T-helper 1 cell treated with Interleukin-12 subunit alpha and Interleukin-12 subunit beta and Interleukin-4 antibody, amounts not matched to agents 30 μg/mL and 1 μg/mL, for 36 hours (primary cell): ENCODE measurements at regions not wholly inside any gene's neighbourhood (a gene's known extent, or its start where the extent isn't known, plus 50 kb on each side); places are given as distances from the start of the nearest gene placed in this dataset.
"Not testable (repeated sequence)": the region's sequence is repeated elsewhere in the genome, so short reads cannot be mapped to it uniquely, and the experiment has no call there.

Experiments
- H3K27ac Mint-ChIP-seq: one replicate; pipeline ENCODE4 v1.8.0; 2021; ENCODE audit warnings: mild to moderate bottlenecking, mixed read lengths
- H3K27me3 Mint-ChIP-seq: one replicate; pipeline ENCODE4 v1.8.0; 2021; ENCODE audit warnings: low read depth, mixed read lengths
- H3K36me3 Mint-ChIP-seq: one replicate; pipeline ENCODE4 v1.8.0; 2021; ENCODE audit warnings: low read depth, mixed read lengths
- H3K4me1 Mint-ChIP-seq: one replicate; pipeline ENCODE4 v1.8.0; 2021; ENCODE audit warnings: low read depth, mixed read lengths
- H3K4me3 Mint-ChIP-seq: one replicate; pipeline ENCODE4 v1.8.0; 2021; ENCODE audit warnings: mild to moderate bottlenecking, moderate library complexity, mixed read lengths
- H3K9me3 Mint-ChIP-seq: one replicate; pipeline ENCODE4 v1.8.0; 2021; ENCODE audit warnings: mixed read lengths

DNA sequence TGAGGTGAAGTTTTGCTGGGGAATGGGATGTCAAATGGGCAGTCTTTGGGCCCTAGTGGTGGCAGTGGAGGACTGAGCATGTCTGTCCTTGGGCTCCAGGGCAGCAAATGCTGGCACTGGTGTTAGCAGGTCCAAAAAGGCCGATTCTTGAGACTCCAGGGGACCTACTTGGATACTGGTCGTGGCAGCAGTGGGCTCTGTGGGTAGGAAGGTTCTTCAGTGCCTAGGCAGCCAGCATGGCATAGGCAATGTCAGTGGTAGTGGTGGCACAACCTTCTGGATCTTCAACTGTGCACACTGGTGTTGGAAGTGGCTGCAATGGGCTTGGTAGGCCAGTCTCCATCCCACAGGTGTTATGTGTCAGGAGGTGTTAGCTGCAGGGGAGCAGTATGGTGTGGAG lies 334.7 kb upstream of the KITLG start:
- H3K4me3 Mint-ChIP-seq, result no peak overlapping the region
- H3K36me3 Mint-ChIP-seq, result no peaks in the 10 kb centered on the region
- H3K9me3 Mint-ChIP-seq, result peaks cover 13% of the 10 kb centered on the region
- H3K4me1 Mint-ChIP-seq, result no peaks in the 10 kb centered on the region
- no peaks in the 10 kb centered on the region for H3K27me3 Mint-ChIP-seq
- no peak overlapping the region for H3K27ac Mint-ChIP-seq

DNA sequence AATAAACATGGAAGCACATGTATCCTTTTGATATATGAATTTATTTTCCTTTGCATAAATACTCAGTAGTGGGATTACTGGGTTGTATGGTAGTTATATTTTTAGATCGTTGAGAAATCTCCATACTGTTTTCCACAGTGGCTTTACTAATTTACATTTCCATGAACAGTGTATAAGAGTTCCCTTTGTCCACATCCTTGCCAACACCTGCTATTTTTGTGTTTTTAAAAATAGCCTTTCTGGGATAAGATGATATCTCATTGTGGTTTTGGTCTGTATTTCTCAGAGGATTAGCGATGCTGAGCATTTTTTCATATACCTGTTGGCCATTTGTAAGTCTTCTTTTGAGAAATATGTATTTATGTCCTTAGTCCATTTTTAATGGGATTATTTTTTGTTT lies 329.2 kb upstream of the KITLG start:
- Mint-ChIP-seq H3K27ac (no peak overlapping the region), H3K9me3 (peaks cover 6% of the 10 kb centered on the region)

DNA sequence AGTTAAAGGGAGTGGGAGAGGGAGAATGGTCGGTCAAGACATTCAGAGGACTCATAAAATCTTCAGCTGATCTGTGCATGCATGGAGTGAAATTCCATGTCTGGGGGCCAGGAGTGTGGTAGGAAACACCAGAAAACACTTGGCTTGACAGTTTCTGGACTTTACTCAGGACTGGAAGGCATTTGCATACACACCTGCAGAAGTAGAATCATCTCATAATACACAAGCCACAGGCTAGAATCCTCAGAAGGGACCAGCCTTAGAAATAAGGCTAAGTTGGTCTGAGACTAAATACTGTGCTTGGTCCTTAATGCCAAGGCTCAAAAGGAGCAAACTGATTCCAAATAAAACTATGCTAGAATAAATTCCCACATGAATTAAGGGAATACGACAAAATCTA lies 328.1 kb upstream of the KITLG start:
- no peaks in the 10 kb centered on the region for H3K27me3 Mint-ChIP-seq
- H3K4me1 Mint-ChIP-seq, result no peaks in the 10 kb centered on the region
- no peaks in the 10 kb centered on the region for H3K9me3 Mint-ChIP-seq
- H3K36me3 Mint-ChIP-seq, result no peaks in the 10 kb centered on the region
- no peak overlapping the region for H3K4me3 Mint-ChIP-seq
- H3K27ac Mint-ChIP-seq, result no peak overlapping the region

More for the DNA sequence above, 329.2 kb upstream of the KITLG start:
- H3K4me3 Mint-ChIP-seq, result no peak overlapping the region
- no peaks in the 10 kb centered on the region for H3K27me3 Mint-ChIP-seq
- no peaks in the 10 kb centered on the region for H3K36me3 Mint-ChIP-seq
- H3K4me1 Mint-ChIP-seq, result no peaks in the 10 kb centered on the region

DNA sequence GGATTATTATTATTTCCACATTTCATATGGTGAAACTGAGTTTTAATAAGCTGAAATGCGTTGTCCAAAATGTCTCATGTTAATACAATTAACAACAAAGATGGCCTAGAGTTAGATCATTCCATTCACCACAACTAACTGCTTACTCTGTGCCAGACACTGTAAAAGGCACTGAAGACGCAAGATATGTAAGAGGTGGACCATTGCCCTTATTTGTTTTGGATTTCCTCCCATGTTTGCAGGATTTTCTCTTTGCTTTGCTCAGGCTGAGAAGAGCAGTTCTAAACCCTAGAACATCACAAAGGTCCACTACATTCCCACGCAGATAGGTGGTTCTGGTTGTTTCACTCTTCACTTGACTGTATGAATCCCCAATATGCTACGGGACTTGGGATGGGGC lies 324.4 kb upstream of the KITLG start:
- Mint-ChIP-seq H3K4me1 (no peaks in the 10 kb centered on the region), H3K27me3 (no peaks in the 10 kb centered on the region), H3K27ac (no peak overlapping the region), H3K4me3 (no peak overlapping the region), H3K9me3 (no peaks in the 10 kb centered on the region), H3K36me3 (no peaks in the 10 kb centered on the region)

DNA sequence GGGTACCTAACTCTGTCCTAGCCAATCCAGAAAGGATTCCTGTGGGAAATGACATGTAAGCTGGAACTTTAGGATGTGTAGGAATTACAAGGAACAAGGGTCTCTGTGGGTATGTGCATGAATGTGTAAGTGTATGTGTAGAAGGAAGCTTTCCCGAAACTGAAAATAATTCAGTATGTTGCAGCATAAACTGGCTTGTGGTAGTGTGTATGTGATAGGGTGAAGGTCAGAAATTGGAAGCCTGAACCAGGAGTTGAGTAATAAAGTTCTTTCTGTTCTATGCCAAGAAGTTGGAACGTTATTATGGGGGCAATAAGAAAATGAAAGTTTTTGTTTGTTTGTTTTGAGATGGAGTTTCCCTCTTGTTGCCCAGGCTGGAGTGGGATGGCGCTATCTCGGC lies 323.1 kb upstream of the KITLG start:
- no peak overlapping the region for H3K27ac Mint-ChIP-seq
- no peak overlapping the region for H3K4me3 Mint-ChIP-seq
- H3K27me3 Mint-ChIP-seq, result no peaks in the 10 kb centered on the region
- H3K36me3 Mint-ChIP-seq, result no peaks in the 10 kb centered on the region
- no peaks in the 10 kb centered on the region for H3K4me1 Mint-ChIP-seq
- H3K9me3 Mint-ChIP-seq, result no peaks in the 10 kb centered on the region

DNA sequence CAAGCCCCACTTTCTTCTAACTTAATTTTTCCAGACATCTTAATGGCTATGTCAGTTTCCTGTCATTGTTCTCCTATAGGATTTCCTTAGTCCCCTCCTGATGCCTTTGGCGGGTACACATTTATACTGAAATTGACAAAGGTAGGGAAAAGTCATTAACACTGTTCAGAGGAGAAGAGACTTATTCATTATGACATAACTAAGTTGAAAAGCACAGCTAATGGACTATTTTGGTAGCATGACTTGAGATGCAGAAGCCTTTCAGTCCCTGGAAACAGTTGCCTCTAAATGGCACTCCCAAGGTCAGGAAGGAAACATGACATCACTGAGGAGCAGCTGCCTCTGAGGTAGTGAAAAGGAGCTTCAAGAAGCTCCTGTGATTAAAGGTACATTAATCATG lies 317.5 kb upstream of the KITLG start:
- Mint-ChIP-seq H3K9me3 (no peaks in the 10 kb centered on the region), H3K4me3 (no peak overlapping the region), H3K27ac (no peak overlapping the region)

DNA sequence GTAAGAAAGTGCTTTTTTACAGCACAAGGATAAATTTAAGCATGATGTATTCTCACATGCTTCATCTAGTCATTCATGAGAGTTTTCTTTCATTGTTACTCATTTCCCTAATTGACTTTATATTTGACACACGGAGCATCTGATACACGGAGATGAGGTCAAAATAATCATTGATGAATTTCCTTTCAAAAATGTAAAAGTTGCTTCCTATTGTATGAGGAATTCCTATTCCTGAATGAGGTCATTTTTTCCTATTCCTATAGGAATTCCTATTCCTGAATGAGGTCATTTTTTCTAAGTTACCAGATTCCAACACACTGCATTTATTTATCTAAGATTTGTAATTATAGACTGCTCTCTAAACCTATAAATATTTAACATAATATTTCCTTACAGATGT lies 316.7 kb upstream of the KITLG start:
- Mint-ChIP-seq H3K9me3 (no peaks in the 10 kb centered on the region), H3K4me3 (no peak overlapping the region), H3K27ac (no peak overlapping the region), H3K36me3 (no peaks in the 10 kb centered on the region), H3K4me1 (no peaks in the 10 kb centered on the region), H3K27me3 (no peaks in the 10 kb centered on the region)

More for the DNA sequence above, 317.5 kb upstream of the KITLG start:
- H3K27me3 Mint-ChIP-seq, result no peaks in the 10 kb centered on the region
- H3K4me1 Mint-ChIP-seq, result no peaks in the 10 kb centered on the region
- H3K36me3 Mint-ChIP-seq, result no peaks in the 10 kb centered on the region

DNA sequence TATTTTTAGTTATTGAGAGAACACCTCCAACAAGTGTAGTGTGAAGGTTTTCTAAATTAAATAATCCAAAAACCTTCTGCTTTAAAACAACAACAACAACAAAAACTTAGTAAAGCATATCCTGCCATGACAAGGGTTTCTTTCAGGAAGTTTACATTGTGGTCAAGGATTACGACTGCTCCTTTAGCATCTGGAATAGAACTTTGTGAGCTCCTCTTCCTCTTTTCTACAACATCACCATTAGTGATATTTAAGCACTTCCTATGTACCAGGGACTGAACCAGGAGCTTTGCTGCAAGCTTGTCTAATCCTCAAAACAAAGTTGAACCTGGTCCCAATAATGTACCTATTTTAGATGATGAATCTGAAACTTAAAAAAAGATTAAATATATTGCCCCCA lies 315.4 kb upstream of the KITLG start:
- no peaks in the 10 kb centered on the region for H3K4me1 Mint-ChIP-seq
- H3K9me3 Mint-ChIP-seq, result no peaks in the 10 kb centered on the region
- H3K36me3 Mint-ChIP-seq, result no peaks in the 10 kb centered on the region
- H3K4me3 Mint-ChIP-seq, result no peak overlapping the region
- H3K27me3 Mint-ChIP-seq, result no peaks in the 10 kb centered on the region
- H3K27ac Mint-ChIP-seq, result no peak overlapping the region

DNA sequence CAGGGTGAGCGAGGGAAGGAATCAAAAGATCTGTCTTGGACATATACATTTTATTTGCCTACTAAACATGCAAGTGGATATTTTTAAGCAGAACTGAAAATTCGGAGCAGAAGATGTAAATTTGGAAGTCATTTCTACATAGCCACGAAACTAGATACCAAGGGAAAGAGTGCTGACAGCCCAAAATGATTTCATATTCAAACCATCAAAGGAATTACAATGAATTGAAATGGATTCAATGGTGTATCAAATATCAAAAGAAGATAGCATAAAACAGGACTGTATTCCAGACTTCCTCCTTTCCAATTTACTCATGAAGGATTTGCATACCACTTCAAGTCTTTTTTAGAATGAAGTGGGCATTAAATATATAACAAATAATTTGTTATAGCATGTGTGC lies 313.5 kb upstream of the KITLG start:
- H3K27me3 Mint-ChIP-seq, result no peaks in the 10 kb centered on the region
- H3K4me3 Mint-ChIP-seq, result no peak overlapping the region
- H3K9me3 Mint-ChIP-seq, result no peaks in the 10 kb centered on the region
- H3K36me3 Mint-ChIP-seq, result no peaks in the 10 kb centered on the region
- no peak overlapping the region for H3K27ac Mint-ChIP-seq
- no peaks in the 10 kb centered on the region for H3K4me1 Mint-ChIP-seq

DNA sequence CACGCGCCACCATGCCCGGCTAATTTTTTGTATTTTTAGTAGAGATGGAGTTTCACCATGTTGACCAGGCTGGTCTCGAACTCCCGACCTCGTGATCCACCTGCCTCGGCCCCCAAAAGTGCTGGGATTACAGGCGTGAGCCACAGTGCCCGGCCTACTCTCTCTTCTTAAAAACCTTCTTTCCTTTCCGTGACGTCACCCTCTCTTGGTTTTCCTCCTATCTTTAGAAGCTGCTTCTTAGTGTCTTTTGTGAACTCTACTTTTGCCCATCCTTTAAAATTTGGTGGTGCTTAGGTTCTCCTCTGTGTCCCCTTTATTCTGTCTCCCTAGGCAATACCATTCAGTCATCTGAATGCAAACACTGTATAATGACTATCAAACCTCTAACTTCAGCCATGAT lies 311.2 kb upstream of the KITLG start:
- not testable (repeated sequence) for H3K27me3 Mint-ChIP-seq, H3K9me3 Mint-ChIP-seq, H3K27ac Mint-ChIP-seq, H3K4me3 Mint-ChIP-seq, H3K4me1 Mint-ChIP-seq, H3K36me3 Mint-ChIP-seq

DNA sequence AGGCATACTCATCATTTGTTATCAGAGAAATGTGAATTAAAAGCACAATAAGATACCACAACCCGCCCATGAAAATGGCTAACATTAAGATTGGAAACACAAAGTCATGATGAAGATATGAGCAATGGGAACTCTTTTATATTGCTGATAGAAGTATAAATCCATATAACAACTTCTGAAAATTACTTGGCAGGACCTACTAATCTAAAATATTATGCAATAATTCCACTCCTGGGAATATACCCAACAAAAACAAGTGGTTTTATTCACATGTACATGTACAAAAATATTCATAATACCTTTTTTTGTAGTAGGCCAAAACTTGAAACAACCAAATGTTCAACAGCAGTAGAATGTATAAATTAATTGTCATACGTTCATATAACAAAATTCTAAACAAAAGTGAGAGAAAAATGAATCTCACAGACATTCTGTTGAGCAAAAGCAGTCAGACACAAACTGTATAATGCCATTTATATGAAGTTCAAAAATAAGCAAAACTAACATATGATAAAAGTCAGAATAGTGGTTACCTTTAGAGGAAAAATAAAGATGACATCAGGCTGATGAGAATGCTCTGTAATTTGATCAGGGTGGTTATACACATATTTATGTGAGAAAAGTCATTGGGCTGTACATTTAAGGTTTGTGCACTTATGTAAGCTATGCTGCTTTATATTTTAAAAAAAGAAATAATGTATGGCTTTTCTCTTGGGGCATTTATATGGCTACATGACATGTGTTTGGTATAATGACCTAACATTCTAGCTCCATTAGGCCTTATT lies 309.2 kb upstream of the KITLG start:
- H3K4me1 Mint-ChIP-seq, result no peaks in the 10 kb centered on the region
- no peak overlapping the region for H3K27ac Mint-ChIP-seq
- H3K4me3 Mint-ChIP-seq, result no peak overlapping the region
- H3K36me3 Mint-ChIP-seq, result no peaks in the 10 kb centered on the region
- H3K27me3 Mint-ChIP-seq, result no peaks in the 10 kb centered on the region
- H3K9me3 Mint-ChIP-seq, result no peaks in the 10 kb centered on the region

DNA sequence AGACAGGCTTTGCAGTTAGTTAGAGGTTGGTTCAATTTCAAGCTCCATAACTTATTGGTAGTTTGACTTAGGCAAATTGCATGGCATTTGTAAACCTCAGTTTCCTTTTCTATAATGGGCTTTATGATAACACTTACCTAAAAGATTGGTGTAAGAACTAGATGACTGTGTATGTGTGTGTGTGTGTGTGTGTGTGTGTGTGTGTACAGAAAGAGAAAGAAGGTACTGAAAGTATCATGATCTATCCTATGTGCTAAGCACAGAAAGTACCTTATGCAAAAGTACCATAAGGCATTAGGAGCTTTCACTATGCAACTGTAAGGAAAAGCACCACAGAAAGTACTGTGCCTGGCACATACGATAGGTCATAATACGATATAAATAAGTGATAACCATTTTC lies 304.3 kb upstream of the KITLG start:
- Mint-ChIP-seq H3K27ac (no peak overlapping the region), H3K9me3 (no peaks in the 10 kb centered on the region), H3K27me3 (no peaks in the 10 kb centered on the region), H3K4me1 (no peaks in the 10 kb centered on the region), H3K4me3 (no peak overlapping the region), H3K36me3 (no peaks in the 10 kb centered on the region)

DNA sequence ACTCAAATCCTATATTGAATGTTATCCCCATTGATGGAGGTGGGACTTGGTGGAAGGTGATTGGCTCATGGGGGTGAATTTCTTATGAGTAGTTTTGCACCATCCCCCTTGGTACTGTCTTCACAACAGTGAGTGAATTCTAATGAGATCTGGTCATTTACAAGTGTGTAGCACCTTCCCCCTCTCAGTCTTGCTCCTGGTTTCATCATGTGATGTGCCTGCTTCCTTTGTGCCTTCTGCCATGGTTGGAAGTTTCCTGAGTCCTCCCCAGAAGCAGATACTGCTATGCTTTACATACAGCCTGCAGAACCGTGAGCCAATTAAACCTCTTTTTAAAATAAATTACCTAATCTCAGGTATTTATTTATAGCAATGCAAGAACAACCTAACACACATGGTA lies 302.4 kb upstream of the KITLG start:
- Mint-ChIP-seq H3K4me3 (no peak overlapping the region), H3K9me3 (no peaks in the 10 kb centered on the region), H3K4me1 (no peaks in the 10 kb centered on the region), H3K36me3 (no peaks in the 10 kb centered on the region), H3K27ac (no peak overlapping the region), H3K27me3 (no peaks in the 10 kb centered on the region)

DNA sequence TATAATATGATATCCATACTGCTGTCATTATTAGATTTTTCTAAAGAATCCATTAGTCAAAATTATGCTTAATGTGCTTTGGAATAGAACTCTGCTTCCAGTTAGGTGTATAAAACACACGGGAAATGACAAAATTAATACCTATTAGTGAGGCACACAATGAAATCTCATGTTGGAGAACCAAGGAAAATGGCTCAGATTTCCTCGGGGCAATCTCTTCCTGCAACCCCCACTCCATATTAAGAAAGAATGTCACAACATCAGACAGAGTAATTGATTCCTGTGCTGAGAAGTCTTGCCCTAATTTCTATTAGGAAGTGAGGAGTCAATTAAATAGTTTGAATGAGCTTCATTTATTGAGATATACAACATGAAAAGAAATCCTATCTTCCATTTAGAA lies 299.8 kb upstream of the KITLG start:
- no peaks in the 10 kb centered on the region for H3K36me3 Mint-ChIP-seq
- H3K27ac Mint-ChIP-seq, result no peak overlapping the region
- H3K4me1 Mint-ChIP-seq, result no peaks in the 10 kb centered on the region
- H3K27me3 Mint-ChIP-seq, result no peaks in the 10 kb centered on the region
- H3K9me3 Mint-ChIP-seq, result no peaks in the 10 kb centered on the region
- H3K4me3 Mint-ChIP-seq, result no peak overlapping the region

DNA sequence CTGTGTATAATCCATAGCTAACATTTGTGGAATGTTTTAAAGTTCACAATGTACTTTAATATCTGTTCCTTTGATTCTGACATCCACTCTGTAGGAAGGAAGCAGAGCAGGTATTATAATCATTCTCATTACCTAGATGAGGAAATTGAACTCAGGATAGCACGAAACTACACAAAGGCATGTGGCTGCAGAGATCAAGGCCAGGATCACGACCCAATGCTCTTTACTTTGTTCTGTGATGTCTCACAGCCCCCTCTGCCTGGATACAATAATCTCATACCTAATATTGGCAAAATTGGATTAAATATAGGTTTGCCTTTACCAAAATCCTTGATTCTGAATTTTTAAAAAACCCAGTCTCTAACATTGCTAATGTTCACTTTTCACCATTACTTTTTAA lies 298.0 kb upstream of the KITLG start:
- Mint-ChIP-seq H3K36me3 (no peaks in the 10 kb centered on the region), H3K4me3 (no peak overlapping the region), H3K27ac (no peak overlapping the region), H3K27me3 (no peaks in the 10 kb centered on the region), H3K4me1 (no peaks in the 10 kb centered on the region), H3K9me3 (no peaks in the 10 kb centered on the region)

DNA sequence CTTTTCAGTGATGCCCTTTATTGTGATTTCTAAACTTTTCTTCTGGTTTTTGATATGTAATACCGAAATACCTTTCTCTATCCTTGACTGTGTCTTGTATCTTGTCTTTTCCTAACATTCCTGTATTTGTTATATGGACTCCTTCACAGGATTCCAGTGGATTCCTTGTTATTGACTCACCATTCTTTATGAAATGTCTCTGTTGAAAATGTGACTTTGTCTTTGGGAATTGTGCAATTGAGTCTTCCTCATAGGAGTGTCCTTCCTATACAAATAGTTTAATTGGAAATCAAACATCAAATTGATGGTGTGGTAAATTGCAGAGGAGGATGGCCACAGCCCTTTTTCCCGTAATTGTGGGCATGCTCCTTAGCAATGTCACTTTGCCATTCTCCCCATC lies 296.6 kb upstream of the KITLG start:
- Mint-ChIP-seq H3K4me1 (no peaks in the 10 kb centered on the region), H3K4me3 (no peak overlapping the region), H3K27me3 (no peaks in the 10 kb centered on the region), H3K9me3 (no peaks in the 10 kb centered on the region), H3K36me3 (no peaks in the 10 kb centered on the region), H3K27ac (no peak overlapping the region)
